Loucy (cell line): ENCODE measurements at regions not wholly inside any gene's neighbourhood (a gene's known extent, or its start where the extent isn't known, plus 50 kb on each side); places are given as distances from the start of the nearest gene placed in this dataset.

Experiments used
- CTCF ChIP-seq: fragments of 200-600 bp; sonication (generic); conservative IDR thresholded peaks from 2 replicates; pipeline ENCODE4 v1.5.1; 2014; ENCODE audit warnings: mild to moderate bottlenecking, antibody characterized with exemption, low read length
- EZH2phosphoT487 ChIP-seq: fragments of 200-600 bp; IDR thresholded peaks from 2 replicates; pipeline ENCODE4 v1.6.1; 2018; ENCODE audit warnings: antibody characterized with exemption, mild to moderate bottlenecking, moderate library complexity, borderline replicate concordance

GRCh38 chr4:154142664-154143063 is 348.9 kb downstream of the DCHS2 start:
- no peak for TF ChIP-seq CTCF
- TF ChIP-seq EZH2phosphoT487, result no peak
